Sigmoid colon (tissue), 4 donors: ENCODE measurements at regions not wholly inside any gene's neighbourhood (a gene's known extent, or its start where the extent isn't known, plus 50 kb on each side); places are given as distances from the start of the nearest gene placed in this dataset.
A peak's percentile ranks its signal among the peaks of the same experiment; 100 is the strongest.

Source experiments
- POLR2A ChIP-seq, 2 donors: fragments of 450-650 bp; IDR thresholded peaks; one replicate each; pipeline ENCODE4 v1.6.1; 2016; ENCODE audit warnings: antibody characterized with exemption in 2 of 2, mild to moderate bottlenecking in 2 of 2, moderate library complexity in 2 of 2
- POLR2AphosphoS5 ChIP-seq, 4 donors: sonication (generic); formaldehyde crosslinking; IDR thresholded peaks; one replicate each; pipeline ENCODE4 v1.6.1; 2017; ENCODE audit warnings: antibody characterized with exemption in 4 of 4
- TF ChIP-seq, protein P1 (sequence below), 4 experiments: fragments of 450-650 bp in 3 of 4; fragments of 200-600 bp in 1 of 4; IDR thresholded peaks; one replicate each; pipeline ENCODE4 v1.5.1; 2016 to 2019; ENCODE audit warnings: antibody characterized with exemption in 4 of 4, mild to moderate bottlenecking in 3 of 4, moderate library complexity in 2 of 4

DNA sequence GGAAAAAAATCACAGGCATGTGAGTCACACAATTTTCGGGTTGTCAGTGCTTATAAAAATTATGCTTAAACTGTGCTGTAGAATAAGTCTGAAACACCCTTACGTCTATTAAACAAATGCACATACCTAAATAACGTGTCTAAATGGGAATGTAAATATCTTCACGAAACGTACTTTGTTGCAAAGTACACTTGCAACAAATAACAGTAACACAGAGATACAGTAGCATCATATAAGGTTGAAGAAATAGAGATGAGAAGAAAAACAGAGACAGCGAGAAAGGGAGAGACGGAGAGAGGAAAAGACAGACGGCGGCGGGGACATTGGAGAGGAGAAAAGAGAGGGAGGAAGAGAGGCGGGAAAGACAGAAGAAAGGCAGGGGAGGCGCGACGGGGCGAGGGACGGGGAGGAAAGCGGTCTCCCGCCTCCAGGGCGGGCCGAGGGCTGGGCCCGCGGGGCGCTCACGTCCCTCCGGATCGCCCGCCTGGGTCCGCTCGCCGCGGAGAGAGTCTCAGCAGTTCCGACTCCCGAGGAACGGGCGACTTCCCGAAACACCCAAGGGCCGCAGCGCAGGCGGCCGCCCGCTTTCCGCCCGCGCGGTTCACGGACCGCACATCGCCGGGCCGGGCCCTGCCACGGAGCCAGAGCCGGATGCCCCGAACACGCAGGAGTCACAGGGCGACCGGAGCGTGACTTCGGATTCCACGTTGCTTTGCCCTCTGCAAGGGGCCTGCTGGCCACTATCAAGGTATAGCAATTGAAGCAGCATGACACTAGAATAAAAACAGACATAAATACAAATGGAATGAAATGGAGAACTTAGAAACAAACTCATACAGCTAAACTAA is 153.4 kb downstream of the LMLN start:
- TF ChIP-seq, protein P1, sequence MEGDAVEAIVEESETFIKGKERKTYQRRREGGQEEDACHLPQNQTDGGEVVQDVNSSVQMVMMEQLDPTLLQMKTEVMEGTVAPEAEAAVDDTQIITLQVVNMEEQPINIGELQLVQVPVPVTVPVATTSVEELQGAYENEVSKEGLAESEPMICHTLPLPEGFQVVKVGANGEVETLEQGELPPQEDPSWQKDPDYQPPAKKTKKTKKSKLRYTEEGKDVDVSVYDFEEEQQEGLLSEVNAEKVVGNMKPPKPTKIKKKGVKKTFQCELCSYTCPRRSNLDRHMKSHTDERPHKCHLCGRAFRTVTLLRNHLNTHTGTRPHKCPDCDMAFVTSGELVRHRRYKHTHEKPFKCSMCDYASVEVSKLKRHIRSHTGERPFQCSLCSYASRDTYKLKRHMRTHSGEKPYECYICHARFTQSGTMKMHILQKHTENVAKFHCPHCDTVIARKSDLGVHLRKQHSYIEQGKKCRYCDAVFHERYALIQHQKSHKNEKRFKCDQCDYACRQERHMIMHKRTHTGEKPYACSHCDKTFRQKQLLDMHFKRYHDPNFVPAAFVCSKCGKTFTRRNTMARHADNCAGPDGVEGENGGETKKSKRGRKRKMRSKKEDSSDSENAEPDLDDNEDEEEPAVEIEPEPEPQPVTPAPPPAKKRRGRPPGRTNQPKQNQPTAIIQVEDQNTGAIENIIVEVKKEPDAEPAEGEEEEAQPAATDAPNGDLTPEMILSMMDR (IDR thresholded peaks at IDR 0.05) = no peak
- peak in 1 of 4 donors; percentile 8 for TF ChIP-seq POLR2AphosphoS5 (IDR thresholded peaks at IDR 0.05)
- no peak for TF ChIP-seq POLR2A (IDR thresholded peaks at IDR 0.05)
